ENCODE measurements at regions not wholly inside any gene's neighbourhood (a gene's known extent, or its start where the extent isn't known, plus 50 kb on each side); places are given as distances from the start of the nearest gene placed in this dataset.

DNA sequence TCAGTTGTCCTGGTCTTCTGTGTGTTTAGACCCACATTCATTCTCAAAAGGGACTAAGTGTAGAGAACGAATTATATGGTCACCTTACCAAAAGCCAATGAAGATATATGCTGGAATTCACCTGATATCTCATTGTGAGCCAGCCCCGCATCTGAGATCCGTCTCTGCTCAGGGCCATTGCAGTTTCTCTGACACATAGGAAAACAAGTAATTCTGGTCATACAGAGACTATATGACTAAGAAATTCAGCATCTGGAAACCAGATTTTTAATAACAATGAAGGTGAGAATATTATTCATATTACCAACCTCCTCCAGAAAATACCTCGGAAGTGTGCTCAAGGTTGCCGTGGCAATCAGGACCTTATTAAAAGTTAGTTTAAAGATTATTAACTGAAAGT lies 278.6 kb upstream of the EDNRB start:
- intact Hi-C loops (cut with DNase I; ENCODE audit: low total_unique reads) (no loop called here), in situ Hi-C loops (cut with MboI; ENCODE audit: low sequenced_read_pairs in 4 of 4) (no loop called here)
- ATAC-seq, result no peak
- no peaks in the 10 kb centered on the region for H3K36me3 ChIP-seq
- no peaks in the 10 kb centered on the region for H3K4me1 ChIP-seq
- H3K9me3 ChIP-seq, result no peaks in the 10 kb centered on the region
- H3K4me3 ChIP-seq, result no peak overlapping the region
- TF ChIP-seq, protein P1, sequence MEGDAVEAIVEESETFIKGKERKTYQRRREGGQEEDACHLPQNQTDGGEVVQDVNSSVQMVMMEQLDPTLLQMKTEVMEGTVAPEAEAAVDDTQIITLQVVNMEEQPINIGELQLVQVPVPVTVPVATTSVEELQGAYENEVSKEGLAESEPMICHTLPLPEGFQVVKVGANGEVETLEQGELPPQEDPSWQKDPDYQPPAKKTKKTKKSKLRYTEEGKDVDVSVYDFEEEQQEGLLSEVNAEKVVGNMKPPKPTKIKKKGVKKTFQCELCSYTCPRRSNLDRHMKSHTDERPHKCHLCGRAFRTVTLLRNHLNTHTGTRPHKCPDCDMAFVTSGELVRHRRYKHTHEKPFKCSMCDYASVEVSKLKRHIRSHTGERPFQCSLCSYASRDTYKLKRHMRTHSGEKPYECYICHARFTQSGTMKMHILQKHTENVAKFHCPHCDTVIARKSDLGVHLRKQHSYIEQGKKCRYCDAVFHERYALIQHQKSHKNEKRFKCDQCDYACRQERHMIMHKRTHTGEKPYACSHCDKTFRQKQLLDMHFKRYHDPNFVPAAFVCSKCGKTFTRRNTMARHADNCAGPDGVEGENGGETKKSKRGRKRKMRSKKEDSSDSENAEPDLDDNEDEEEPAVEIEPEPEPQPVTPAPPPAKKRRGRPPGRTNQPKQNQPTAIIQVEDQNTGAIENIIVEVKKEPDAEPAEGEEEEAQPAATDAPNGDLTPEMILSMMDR (IDR thresholded peaks at IDR 0.05 in 4 of 5, conservative IDR thresholded peaks at IDR 0.05 in 1 of 5), result no peak
- TF ChIP-seq POLR2A (IDR thresholded peaks at IDR 0.05), result no peak
- no peak overlapping the region for H3K27ac ChIP-seq
- DNase-seq, result no peak
- no peaks in the 10 kb centered on the region for H3K27me3 ChIP-seq

DNA sequence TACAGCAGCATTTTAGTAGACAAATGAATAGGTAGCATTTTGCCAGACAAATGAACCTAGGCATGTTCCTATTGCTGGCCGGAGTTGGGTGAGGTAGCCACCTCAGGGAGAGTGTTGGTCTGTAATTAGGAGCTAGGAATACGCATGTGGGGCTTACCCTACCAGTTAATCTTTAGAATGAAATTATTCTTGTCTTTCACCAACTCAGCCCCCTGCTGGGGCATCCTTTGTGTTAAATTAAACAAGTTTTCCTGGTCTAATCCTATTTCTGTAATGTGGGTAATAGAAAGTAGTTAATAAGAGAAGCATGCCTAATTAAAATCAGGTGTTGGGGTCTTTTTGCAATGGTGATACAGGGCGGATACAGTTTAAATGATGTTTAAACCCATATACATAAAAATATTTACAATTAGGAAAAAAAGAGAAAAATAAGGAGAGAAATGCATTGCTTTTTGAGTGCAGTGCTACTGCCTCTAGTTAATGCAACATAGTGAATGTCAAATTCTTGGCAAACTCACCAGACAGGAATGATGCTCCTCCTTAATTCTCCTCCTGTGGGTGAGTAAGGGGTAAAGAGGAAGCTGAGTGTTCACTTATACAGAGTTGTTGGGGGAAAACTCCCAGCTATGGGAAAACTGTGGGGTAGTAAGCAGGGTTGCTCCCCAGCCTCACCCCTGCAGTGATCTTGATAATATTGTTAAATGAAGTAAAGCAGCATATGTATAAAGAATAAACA lies 276.4 kb upstream of the EDNRB start:
- DNase-seq (no peak), ATAC-seq (no peak)
- Histone ChIP-seq H3K27me3 (no peaks in the 10 kb centered on the region), H3K36me3 (no peaks in the 10 kb centered on the region), H3K27ac (no peak overlapping the region), H3K9me3 (no peaks in the 10 kb centered on the region), H3K4me1 (no peaks in the 10 kb centered on the region), H3K4me3 (no peak overlapping the region)
- TF ChIP-seq, protein P1 (IDR thresholded peaks at IDR 0.05 in 4 of 5, conservative IDR thresholded peaks at IDR 0.05 in 1 of 5), result no peak
- no peak for TF ChIP-seq POLR2A (IDR thresholded peaks at IDR 0.05)
- intact Hi-C loops (cut with DNase I; ENCODE audit: low total_unique reads) (no loop called here), in situ Hi-C loops (cut with MboI; ENCODE audit: low sequenced_read_pairs in 4 of 4) (no loop called here)

DNA sequence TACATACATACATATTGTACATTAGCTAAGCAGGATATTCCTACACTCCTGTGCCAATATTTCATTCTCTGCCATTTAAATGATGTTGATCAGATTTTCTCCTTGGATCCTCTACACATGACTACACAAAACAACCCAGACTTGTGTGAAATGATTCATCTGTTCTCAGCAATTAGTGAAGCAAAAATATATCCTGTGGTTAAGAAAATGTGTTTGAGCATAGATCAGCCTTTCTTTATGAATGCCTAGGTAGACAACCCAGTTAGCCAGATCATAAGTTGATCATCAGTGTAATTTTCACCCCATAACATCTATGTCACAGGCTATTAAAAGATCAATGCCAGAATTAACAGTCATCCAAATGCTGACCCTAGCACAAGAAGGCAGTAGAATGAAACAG lies 275.2 kb upstream of the EDNRB start:
- TF ChIP-seq, protein P1 (IDR thresholded peaks at IDR 0.05 in 4 of 5, conservative IDR thresholded peaks at IDR 0.05 in 1 of 5), result no peak
- TF ChIP-seq POLR2A (IDR thresholded peaks at IDR 0.05), result no peak
- Histone ChIP-seq H3K36me3 (no peaks in the 10 kb centered on the region), H3K4me3 (no peak overlapping the region), H3K4me1 (no peaks in the 10 kb centered on the region), H3K27me3 (no peaks in the 10 kb centered on the region), H3K9me3 (no peaks in the 10 kb centered on the region), H3K27ac (no peak overlapping the region)
- no peak for ATAC-seq
- intact Hi-C loops (cut with DNase I; ENCODE audit: low total_unique reads) (no loop called here), in situ Hi-C loops (cut with MboI; ENCODE audit: low sequenced_read_pairs in 4 of 4) (no loop called here)
- DNase-seq, result no peak

DNA sequence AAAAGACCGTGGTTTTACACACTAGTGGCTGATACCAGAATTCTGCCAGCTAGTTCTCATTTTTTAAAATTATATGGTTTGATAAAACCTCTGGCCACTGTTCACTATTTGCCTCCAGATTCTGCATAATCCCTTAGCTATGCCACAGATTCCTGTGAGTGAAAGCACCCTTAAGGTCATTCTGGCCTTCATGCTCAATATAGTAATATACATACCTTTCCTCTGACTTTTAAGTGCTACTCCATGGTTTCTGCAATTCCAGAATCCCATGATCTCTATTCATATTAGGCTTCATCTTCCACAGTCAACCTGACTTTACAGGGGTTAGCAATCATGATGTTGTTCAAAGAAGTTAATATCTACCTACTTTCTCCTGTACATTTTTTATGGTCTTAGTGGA lies 274.1 kb upstream of the EDNRB start:
- H3K9me3 ChIP-seq, result no peaks in the 10 kb centered on the region
- no peak for TF ChIP-seq POLR2A (IDR thresholded peaks at IDR 0.05)
- TF ChIP-seq, protein P1 (IDR thresholded peaks at IDR 0.05 in 4 of 5, conservative IDR thresholded peaks at IDR 0.05 in 1 of 5), result no peak
- H3K36me3 ChIP-seq, result no peaks in the 10 kb centered on the region
- H3K4me1 ChIP-seq, result no peaks in the 10 kb centered on the region
- H3K27me3 ChIP-seq, result no peaks in the 10 kb centered on the region
- no peak overlapping the region for H3K27ac ChIP-seq
- DNase-seq (no peak), ATAC-seq (no peak)
- intact Hi-C loops (cut with DNase I; ENCODE audit: low total_unique reads) (no loop called here), in situ Hi-C loops (cut with MboI; ENCODE audit: low sequenced_read_pairs in 4 of 4) (no loop called here)
- no peak overlapping the region for H3K4me3 ChIP-seq

DNA sequence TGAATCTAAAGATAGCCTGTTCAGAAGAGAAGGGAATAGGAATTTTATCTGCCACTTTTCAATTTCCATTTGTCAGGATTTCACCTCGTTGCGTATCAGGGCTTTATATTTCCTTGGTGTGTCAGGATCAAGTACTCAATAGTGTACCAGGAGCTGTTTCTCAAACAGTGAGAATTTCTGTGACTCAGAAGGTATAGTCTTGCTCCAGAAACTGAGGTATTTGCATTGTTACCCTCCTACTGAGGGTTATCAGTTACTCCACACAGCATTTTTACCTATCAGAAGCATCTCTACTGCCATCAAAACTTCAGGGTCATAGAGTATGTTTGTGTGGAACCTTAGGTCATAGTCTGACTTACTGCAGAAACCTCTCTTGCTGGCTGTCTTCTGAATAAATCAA lies 271.7 kb upstream of the EDNRB start:
- no peaks in the 10 kb centered on the region for H3K4me1 ChIP-seq
- DNase-seq (no peak), ATAC-seq (no peak)
- no peaks in the 10 kb centered on the region for H3K36me3 ChIP-seq
- no peaks in the 10 kb centered on the region for H3K27me3 ChIP-seq
- TF ChIP-seq, protein P1 (IDR thresholded peaks at IDR 0.05 in 4 of 5, conservative IDR thresholded peaks at IDR 0.05 in 1 of 5), result no peak
- no peak for TF ChIP-seq POLR2A (IDR thresholded peaks at IDR 0.05)
- H3K9me3 ChIP-seq, result no peaks in the 10 kb centered on the region
- intact Hi-C loops (cut with DNase I; ENCODE audit: low total_unique reads), result no loop called here
- H3K27ac ChIP-seq, result no peak overlapping the region
- H3K4me3 ChIP-seq, result no peak overlapping the region
- in situ Hi-C loops (cut with MboI; ENCODE audit: low sequenced_read_pairs in 4 of 4), result no loop called here
